ENCODE measurements at regions not wholly inside any gene's neighbourhood (a gene's known extent, or its start where the extent isn't known, plus 50 kb on each side); places are given as distances from the start of the nearest gene placed in this dataset.

DNA sequence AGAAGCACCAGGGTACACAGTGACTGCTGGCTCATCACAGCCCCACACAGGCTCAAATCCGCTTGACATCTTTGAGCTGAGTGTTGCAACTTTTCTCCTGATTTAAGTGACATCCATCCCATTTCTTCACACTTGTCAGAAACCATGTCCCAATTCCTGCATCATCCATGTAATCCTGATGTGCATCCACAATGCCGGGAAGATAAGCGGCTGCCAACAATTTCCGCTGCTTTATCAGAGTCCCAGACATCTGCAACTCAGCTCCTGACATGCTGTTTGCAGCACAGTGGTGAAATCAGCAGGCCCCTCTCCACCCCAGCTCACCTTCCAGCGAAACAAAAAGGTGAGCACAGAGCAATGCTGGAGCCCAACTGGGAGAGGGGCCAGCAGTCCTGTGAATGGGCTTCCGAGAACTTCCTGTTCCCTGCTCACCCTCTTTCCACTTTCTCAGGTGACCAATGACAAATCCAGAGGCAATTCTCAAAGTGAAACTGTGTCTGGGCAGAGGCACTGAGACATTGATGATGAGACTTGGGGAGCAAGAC, 581.0 kb downstream of the AJAP1 start:
- DNase-seq (ENCODE audit: low spot score), result no peak
- Histone ChIP-seq H3K4me3 (no peak overlapping the region), H3K27ac (no peak overlapping the region)
- TF ChIP-seq CTCF (IDR thresholded peaks at IDR 0.05), result no peak

DNA sequence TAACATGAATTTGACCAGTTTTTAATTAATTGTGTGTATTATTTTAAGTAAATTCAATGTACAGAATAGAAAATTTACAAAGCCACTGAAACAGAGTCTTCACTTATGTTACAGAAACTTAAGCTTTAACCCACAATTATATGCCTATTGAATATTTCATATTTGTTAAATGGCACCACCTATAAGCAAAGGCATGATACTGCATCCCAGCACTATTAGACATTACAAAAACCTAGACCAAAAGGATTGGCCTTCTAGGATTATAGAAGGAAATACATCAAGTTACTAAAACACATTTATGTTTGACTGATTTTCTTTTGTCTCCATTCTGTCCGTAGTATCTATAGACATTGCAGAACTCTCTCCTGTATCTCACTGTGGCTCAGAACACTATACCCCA, 578.1 kb downstream of the AJAP1 start:
- no peak overlapping the region for H3K4me3 ChIP-seq
- no peak for DNase-seq (ENCODE audit: low spot score)
- no peak for TF ChIP-seq CTCF (IDR thresholded peaks at IDR 0.05)
- no peak overlapping the region for H3K27ac ChIP-seq

GRCh38 chr1:5231541-5232315, 577.3 kb downstream of the AJAP1 start:
- DNase-seq (ENCODE audit: low spot score), result no peak
- no peak overlapping the region for H3K27ac ChIP-seq
- no peak overlapping the region for H3K4me3 ChIP-seq
- no peak for TF ChIP-seq CTCF (IDR thresholded peaks at IDR 0.05)

DNA sequence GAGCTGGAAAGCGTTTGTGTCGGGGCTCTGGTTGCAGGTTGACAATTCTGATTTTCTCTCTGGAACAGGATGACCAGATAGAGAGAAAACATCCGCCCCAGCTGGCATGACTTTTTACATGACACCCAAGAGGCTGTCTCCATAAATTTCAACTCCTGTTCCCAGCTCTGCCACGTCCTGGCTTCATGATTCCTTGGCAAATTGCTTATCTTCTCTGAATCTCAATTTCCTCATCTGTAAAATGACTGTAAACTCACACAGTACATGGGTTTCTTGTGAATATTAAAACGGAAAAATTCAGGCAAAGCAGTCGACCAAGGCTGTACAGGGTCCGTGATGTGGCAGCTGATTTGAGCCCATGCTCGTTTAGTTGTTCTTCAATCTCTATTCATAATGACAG, 572.7 kb downstream of the AJAP1 start:
- no peak for DNase-seq (ENCODE audit: low spot score)
- Histone ChIP-seq H3K4me3 (no peak overlapping the region), H3K27ac (no peak overlapping the region)
- no peak for TF ChIP-seq CTCF (IDR thresholded peaks at IDR 0.05)

DNA sequence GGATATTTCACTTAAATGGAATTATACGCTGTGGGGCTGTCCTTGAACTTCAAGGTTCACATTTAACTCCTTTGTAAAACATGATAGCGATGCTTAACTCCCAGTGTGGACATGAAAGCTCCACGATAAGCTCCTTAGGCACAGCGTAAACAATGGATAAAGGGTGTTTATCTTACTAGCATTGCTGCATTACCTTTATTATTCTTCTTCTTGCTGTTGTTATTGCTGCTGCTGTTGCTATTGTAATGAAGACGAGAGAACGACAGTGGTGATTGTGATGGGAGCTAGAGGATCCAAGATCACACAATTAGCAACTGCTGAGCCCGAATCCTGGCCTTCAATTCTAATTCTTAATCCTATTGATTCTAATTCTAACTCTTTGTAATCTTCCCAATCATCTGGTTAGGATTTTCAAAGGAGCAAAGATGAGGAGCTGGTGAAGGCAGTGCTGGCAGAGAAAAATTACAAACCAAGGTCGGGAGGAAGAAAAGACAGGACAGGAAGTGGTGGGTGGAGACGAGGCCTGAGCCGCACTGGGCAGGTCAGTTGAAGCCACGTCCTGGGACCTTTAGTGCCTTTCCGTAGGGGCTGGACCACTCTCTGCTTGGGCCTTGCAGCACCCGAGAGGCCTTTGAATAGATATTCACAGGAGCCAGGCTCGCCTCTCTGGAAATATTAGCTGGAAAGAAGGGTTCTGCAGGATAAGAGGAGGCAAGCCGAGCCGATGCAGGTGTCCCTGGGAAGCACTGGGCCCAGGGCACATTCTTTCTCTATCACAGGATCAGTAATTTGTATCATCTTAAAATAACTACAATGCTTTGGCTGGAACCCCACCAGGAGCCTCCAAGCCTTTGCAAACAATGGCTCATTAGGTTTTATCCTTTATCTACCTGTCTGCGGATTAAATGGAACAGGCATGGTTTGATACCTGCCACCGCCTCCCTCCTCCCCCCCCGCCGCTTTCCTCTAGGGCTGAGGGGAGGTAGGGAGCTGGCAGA, 571.6 kb downstream of the AJAP1 start:
- no peak for DNase-seq (ENCODE audit: low spot score)
- TF ChIP-seq CTCF (IDR thresholded peaks at IDR 0.05), result no peak
- H3K27ac ChIP-seq, result no peak overlapping the region
- H3K4me3 ChIP-seq, result no peak overlapping the region

- Histone ChIP-seq H3K27ac (no peak overlapping the region), H3K4me3 (no peak overlapping the region)
- DNase-seq (ENCODE audit: low spot score), result no peak
- no peak for TF ChIP-seq CTCF (IDR thresholded peaks at IDR 0.05)
These were observed 568.8 kb downstream of the AJAP1 start for GRCh38 chr1:5223206-5223605.
